Muscle of leg (tissue), 3 donors: ENCODE measurements at regions not wholly inside any gene's neighbourhood (a gene's known extent, or its start where the extent isn't known, plus 50 kb on each side); places are given as distances from the start of the nearest gene placed in this dataset.
A peak's percentile ranks its signal among the peaks of the same experiment; 100 is the strongest.

Experiments used
- DNase-seq: peaks from one replicate; pipeline ENCODE4 v3.0.0; 2013
- H3K27ac ChIP-seq: one replicate; pipeline ENCODE4 v1.5.1; 2013; ENCODE audit warnings: mild to moderate bottlenecking, low read length, control low read depth
- H3K27me3 ChIP-seq: one replicate; pipeline ENCODE4 v1.6.1; 2013; ENCODE audit warnings: low read length; ENCODE audit not compliant: control insufficient read depth, insufficient read depth
- H3K36me3 ChIP-seq: one replicate; pipeline ENCODE4 v1.6.1; 2013; ENCODE audit warnings: low read length; ENCODE audit not compliant: control insufficient read depth, insufficient read depth
- H3K4me1 ChIP-seq: one replicate; pipeline ENCODE4 v1.6.1; 2013; ENCODE audit warnings: low read length; ENCODE audit not compliant: control insufficient read depth, insufficient read depth
- H3K4me3 ChIP-seq: one replicate; pipeline ENCODE4 v1.5.1; 2013; ENCODE audit warnings: low read length, control low read depth
- H3K9me3 ChIP-seq: replicated peaks from 2 replicates; pipeline ENCODE4 v1.6.1; 2013; ENCODE audit warnings: low read depth, low read length; ENCODE audit not compliant: control insufficient read depth
- WGBS: methylation state at CpG from one replicate; pipeline ENCODE4 v1.1.5; 2013; ENCODE audit warnings: missing lambda C conversion rate; ENCODE audit not compliant: insufficient coverage; 5-methylcytosine and 5-hydroxymethylcytosine counted together

- DNase-seq = no peak
- Histone ChIP-seq H3K27me3 (no peaks in the 10 kb centered on the region), H3K4me1 (no peaks in the 10 kb centered on the region), H3K4me3 (no peak overlapping the region), H3K36me3 (no peaks in the 10 kb centered on the region), H3K9me3 (no peaks in the 10 kb centered on the region), H3K27ac (no peak overlapping the region)
- WGBS = 80% methylated on average over 1 of the region's 7 CpGs
Observed at GRCh38 chr1:217348960-217349664, 281.8 kb downstream of the GPATCH2 start.

- no peak for DNase-seq
- no peaks in the 10 kb centered on the region for H3K4me1 ChIP-seq
- no peak overlapping the region for H3K27ac ChIP-seq
- H3K4me3 ChIP-seq = no peak overlapping the region
- no peaks in the 10 kb centered on the region for H3K9me3 ChIP-seq
- no peaks in the 10 kb centered on the region for H3K27me3 ChIP-seq
- H3K36me3 ChIP-seq = no peaks in the 10 kb centered on the region
- no CpG with 5 or more reads among the region's 1 CpG for WGBS
Observed at GRCh38 chr1:217344712-217345111, 286.2 kb downstream of the GPATCH2 start.

- no peak overlapping the region for H3K4me3 ChIP-seq
- H3K4me1 ChIP-seq = no peaks in the 10 kb centered on the region
- no peak overlapping the region for H3K27ac ChIP-seq
- DNase-seq = no peak
- H3K9me3 ChIP-seq = no peaks in the 10 kb centered on the region
- 49% methylated on average over 5 of the region's 8 CpGs for WGBS
- H3K36me3 ChIP-seq = no peaks in the 10 kb centered on the region
- no peaks in the 10 kb centered on the region for H3K27me3 ChIP-seq
Observed at GRCh38 chr1:217343907-217344306, 287.0 kb downstream of the GPATCH2 start.

GRCh38 chr1:217342105-217342504 lies 288.8 kb downstream of the GPATCH2 start:
- Histone ChIP-seq H3K27ac (no peak overlapping the region), H3K9me3 (no peaks in the 10 kb centered on the region), H3K4me3 (no peak overlapping the region), H3K36me3 (no peaks in the 10 kb centered on the region), H3K4me1 (no peaks in the 10 kb centered on the region), H3K27me3 (no peaks in the 10 kb centered on the region)
- DNase-seq = no peak

GRCh38 chr1:217336724-217337123 lies 294.2 kb downstream of the GPATCH2 start:
- no peaks in the 10 kb centered on the region for H3K36me3 ChIP-seq
- no CpG with 5 or more reads among the region's 4 CpGs for WGBS
- no peak for DNase-seq

GRCh38 chr1:217333939-217334338 lies 297.0 kb downstream of the GPATCH2 start:
- Histone ChIP-seq H3K4me3 (no peak overlapping the region), H3K27me3 (no peaks in the 10 kb centered on the region), H3K4me1 (peaks cover 4% of the 10 kb centered on the region), H3K9me3 (peaks cover 4% of the 10 kb centered on the region), H3K27ac (no peak overlapping the region), H3K36me3 (no peaks in the 10 kb centered on the region)
- WGBS = 79% methylated on average over 3 of the region's 6 CpGs
- DNase-seq = peak; percentile 10

More at GRCh38 chr1:217336724-217337123, 294.2 kb downstream of the GPATCH2 start:
- H3K27me3 ChIP-seq = no peaks in the 10 kb centered on the region
- no peak overlapping the region for H3K4me3 ChIP-seq
- H3K27ac ChIP-seq = no peak overlapping the region
- H3K4me1 ChIP-seq = peaks cover under 1% of the 10 kb centered on the region
- no peaks in the 10 kb centered on the region for H3K9me3 ChIP-seq

GRCh38 chr1:217332431-217333065 lies 298.3 kb downstream of the GPATCH2 start:
- H3K4me3 ChIP-seq = no peak overlapping the region
- peaks cover 4% of the 10 kb centered on the region for H3K4me1 ChIP-seq
- no peaks in the 10 kb centered on the region for H3K36me3 ChIP-seq
- WGBS = no CpG with 5 or more reads among the region's 4 CpGs
- peak; percentile 53 for DNase-seq
- H3K9me3 ChIP-seq = peaks cover 4% of the 10 kb centered on the region
- H3K27me3 ChIP-seq = no peaks in the 10 kb centered on the region
- H3K27ac ChIP-seq = no peak overlapping the region

GRCh38 chr1:217331698-217332097 lies 299.2 kb downstream of the GPATCH2 start:
- peak; percentile 11 for DNase-seq
- Histone ChIP-seq H3K4me1 (peaks cover 4% of the 10 kb centered on the region), H3K4me3 (no peak overlapping the region), H3K36me3 (no peaks in the 10 kb centered on the region), H3K9me3 (peaks cover 4% of the 10 kb centered on the region), H3K27me3 (no peaks in the 10 kb centered on the region), H3K27ac (no peak overlapping the region)
- 33% methylated on average over 4 of the region's 4 CpGs for WGBS

GRCh38 chr1:217327901-217328300 lies 303.0 kb downstream of the GPATCH2 start:
- Histone ChIP-seq H3K27me3 (no peaks in the 10 kb centered on the region), H3K36me3 (no peaks in the 10 kb centered on the region), H3K27ac (no peak overlapping the region), H3K4me3 (no peak overlapping the region), H3K4me1 (peaks cover 4% of the 10 kb centered on the region), H3K9me3 (peaks cover 4% of the 10 kb centered on the region)
- 81% methylated on average over 3 of the region's 3 CpGs for WGBS
- no peak for DNase-seq

GRCh38 chr1:217322834-217323233 lies 308.1 kb downstream of the GPATCH2 start:
- no peak overlapping the region for H3K4me3 ChIP-seq
- peak; percentile 29 for DNase-seq
- no CpG with 5 or more reads among the region's 2 CpGs for WGBS
- no peaks in the 10 kb centered on the region for H3K27me3 ChIP-seq
- H3K36me3 ChIP-seq = no peaks in the 10 kb centered on the region
- no peaks in the 10 kb centered on the region for H3K4me1 ChIP-seq
- no peaks in the 10 kb centered on the region for H3K9me3 ChIP-seq
- no peak overlapping the region for H3K27ac ChIP-seq
